Activated naive CD4-positive, alpha-beta T cell treated with anti-CD3 and anti-CD28 coated beads, Interleukin-2, amount 50 U/mL, for 16 hours (primary cell): ENCODE measurements at regions not wholly inside any gene's neighbourhood (a gene's known extent, or its start where the extent isn't known, plus 50 kb on each side); places are given as distances from the start of the nearest gene placed in this dataset.
"Not testable (repeated sequence)": the region's sequence is repeated elsewhere in the genome, so short reads cannot be mapped to it uniquely, and the experiment has no call there.

Experiments used
- DNase-seq: peaks from one replicate; pipeline ENCODE4 v3.0.0-alpha.2; 2020

DNA sequence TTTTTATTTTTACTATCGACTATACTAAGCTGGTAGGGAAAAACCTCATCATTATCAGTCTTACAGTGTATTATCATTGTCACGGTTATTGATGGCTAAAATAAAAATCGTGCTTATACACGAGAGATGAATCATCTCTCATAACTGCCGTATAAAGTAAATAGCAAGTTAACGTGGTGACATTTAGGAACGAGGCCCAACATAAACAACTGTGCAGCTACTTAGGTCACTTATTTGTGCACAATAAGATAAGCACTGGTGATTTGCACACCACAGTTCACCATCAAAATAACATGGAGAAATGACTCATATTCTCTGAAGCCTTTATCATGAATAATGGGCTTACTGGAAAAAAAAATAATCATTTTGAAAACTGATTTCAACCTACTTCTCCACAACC lies 482.0 kb upstream of the TENM3 start:
- no peak for DNase-seq

DNA sequence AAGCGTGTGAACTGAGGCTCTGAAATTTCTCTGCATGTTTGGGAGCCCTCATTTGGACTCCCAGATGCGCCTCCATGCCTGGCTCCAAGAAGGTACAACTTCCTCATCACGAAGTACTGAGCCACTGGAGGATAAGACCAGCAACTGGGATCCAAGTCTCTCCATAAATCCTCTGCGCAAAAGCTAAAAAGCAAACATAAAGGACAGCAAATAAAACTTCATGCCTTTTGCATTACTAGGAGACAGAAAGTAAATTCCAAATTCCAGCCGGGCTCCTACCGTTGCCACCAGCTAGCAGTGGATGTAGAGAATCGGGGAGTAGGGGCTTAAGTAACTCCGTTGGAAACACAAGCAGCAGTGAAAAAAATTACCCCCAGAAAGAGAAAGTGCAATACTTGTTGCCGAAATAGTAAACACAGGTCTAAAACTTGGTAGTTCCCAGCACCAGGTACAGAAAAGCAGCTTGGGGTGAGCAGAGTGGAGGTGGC lies 477.1 kb upstream of the TENM3 start:
- no peak for DNase-seq

DNA sequence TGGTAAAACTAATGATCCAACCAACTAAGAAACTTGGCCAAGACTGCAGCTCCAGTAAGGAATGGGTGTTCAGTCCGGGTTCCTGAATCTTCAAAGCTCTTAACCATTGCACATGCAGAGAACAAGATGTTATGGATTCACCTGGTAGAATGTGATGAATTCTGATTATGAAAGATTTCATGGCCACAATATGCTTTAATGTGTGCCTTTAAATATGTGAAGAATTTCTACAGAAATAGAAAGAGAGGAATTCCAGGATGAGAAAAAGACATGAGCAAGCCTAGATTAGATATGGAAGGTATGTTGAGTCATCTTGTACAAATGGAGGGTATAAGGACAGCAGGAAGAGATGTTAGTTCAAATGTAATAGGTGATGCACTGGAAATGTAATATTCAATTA lies 472.2 kb upstream of the TENM3 start:
- DNase-seq = no peak

DNA sequence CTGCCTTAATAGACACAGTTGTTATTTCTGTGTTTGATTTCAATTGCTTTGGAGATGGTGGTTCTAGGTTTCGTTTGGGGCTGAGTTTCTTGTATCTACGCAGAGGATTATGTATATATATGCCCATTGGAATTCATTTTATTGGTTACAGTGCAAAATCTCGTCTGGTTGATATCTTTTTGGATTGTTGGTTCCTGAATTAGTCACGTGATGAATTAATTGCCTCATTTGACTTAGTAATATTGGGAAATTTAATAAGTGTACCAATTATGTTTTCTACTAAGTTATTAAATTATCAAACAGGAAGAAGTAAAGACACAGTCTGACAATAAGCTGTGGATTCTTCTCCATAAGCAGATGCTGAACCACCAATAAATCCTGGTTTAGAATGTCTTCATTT lies 467.9 kb upstream of the TENM3 start:
- no peak for DNase-seq

DNA sequence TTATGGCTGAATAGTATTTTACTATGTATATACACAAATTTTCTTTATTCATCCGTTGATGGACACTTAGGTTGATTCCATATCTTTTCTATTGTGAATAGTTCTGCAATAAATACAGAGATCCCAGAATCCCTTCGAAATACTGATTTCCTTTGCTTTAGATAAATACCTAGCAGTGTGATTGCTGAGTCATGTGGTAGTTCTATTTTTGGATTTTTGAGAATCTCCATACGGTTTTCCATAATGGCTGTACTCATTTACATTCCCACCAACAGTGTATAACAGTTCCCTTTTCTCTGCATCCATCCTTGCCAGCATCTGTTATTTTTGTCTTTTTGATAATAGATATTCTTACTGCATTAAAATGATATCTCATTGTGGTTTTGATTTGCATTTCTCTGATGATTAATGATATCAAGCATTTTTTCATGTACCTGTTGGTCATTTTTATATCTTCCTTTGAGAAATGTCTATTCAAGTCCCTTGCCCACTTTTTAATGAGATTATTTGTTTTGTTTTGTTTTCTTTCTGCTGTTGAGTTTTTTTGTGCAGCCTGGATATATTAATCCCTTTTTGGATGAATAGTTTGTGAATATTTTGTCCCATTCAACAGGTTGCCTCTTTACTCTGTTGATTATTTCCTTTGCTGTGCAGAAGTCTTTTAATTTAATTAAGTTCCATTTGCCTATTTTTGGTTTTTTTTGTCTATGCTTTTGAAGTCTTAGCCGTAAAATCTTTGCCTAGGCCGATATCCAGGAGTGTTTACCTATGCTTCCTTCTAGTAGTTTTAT lies 466.7 kb upstream of the TENM3 start:
- DNase-seq = no peak

DNA sequence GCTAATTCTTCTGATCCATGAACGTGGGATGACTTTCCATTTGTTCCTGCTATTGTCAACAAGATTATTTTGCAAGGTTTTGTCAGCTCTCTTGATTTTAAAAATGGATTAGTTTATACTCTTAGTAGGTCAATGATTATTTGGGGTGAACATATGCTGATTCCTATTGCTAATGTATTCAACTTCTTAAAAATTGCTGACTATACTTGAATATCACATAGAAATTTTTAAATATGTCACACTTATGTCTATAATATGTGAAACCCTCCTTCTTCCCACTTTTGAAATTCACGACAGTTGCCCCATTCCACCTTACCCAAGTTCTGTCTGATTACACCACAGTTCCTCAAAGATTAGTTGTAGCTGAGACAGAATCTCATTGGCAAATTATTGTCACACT lies 465.7 kb upstream of the TENM3 start:
- no peak for DNase-seq

DNA sequence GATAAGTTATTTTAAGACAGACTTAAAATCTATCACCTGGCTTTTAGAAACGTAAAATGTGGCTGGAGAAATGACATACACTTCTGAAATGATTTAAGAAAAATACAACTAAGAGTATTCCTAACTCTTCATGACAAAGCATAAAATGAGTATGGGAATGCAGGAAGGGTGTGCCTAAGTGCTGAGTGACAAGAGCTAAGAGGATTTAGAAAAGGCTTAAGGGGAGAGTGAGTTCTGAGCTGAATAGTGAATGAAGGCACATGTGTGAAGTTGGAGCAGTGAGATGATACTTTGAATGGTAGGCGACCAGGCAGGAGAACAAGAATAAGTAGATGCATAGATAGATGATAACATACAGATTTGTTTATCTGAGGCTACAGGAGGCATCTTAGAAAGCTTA lies 458.3 kb upstream of the TENM3 start:
- no peak for DNase-seq

DNA sequence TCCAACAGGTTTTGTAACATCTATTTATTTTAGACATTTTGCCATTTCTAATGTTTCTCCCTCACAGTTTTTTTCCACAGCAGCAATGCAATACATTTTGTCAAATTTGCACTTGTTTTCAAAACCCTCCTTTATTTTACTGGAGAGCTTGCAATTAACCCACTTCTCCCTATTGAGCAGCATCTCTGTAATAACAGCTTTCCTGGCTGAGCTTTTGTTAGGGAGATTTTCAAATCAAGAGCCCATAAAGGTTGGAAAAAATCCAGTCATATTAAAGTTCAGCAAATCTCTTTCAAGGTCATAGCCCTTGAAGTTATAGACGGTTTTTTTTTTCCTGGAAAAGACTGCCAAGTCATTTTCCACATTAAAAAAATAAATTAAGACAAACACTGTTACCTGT lies 450.6 kb upstream of the TENM3 start:
- no peak for DNase-seq

DNA sequence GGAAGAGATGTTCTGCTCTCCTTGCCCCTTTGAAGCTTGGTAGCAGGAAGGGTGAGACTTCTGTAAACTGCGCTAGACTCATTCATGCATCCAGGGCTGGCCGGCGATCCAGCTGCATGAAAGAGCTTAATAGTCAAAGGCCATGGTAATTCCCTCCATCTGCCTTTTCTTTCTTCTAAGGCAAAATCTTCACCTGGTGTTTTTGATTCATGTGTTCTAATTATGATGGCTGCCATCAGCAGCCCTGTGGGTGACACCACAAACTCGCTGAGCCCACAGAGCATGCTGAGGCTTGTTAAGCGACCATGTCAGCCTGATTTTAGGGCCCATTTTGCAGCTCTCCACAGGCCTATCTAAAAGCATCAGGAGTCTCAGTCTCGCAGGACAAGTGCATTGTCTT lies 450.1 kb upstream of the TENM3 start:
- no peak for DNase-seq

DNA sequence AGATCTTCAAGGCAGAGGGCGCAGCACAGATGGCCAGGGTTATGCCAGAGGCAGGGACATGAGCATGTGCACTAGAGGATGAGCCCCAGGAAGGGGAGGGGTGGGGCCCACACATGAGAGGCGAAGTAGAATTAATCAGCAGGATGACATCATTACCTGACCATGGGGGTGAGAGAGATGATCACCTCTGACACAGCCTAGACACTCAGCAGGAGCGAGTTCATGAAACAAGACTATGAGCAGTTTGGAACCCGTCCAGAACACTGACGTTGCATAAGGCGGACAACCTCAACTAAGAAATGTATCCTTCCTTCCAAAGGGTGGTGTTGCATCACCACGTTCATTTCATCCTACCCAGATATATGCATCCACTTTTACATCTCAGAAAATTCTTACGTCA lies 446.7 kb upstream of the TENM3 start:
- DNase-seq = no peak

DNA sequence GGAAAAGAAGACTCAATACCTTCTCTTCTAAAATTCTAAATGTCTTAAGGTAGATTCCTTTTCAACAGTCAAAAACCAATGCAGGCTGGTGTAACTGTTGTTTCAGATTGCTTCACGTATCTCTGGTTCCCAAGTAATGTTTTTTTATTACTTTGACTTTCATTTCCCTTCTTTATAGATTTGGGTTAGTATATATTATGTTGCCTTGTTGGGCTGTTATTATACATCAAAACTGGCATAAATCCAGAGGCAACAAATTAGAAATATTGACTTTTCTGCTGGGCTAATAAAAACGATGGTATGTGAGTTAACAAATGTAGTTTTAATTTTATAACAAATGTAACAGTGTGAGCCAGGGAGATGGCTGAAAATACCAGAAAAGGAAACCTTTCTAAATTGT lies 444.7 kb upstream of the TENM3 start:
- no peak for DNase-seq

DNA sequence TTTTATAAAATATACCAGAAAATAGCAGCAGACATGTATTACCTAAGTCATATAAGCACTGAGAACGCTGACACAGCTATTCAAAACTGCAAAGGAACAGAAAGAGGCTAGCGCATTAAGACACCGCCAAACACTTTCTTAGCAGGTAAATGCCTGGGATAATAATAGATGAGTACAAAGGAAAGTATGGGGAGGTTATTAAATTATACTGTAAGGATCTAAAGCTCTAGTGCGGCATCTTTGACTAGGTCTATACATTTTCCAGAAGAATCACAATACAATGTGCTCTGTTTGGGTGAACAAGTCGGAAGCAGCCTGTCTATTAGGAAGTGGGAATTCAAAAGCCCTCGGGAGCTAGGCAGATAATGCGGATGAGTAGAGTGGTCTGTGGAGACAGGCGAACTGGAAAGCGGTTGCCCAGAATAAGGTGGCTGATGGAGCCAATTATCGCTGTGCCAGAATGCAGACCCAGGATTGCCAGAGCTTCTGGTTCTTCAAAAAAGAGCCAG lies 443.6 kb upstream of the TENM3 start:
- DNase-seq = no peak

DNA sequence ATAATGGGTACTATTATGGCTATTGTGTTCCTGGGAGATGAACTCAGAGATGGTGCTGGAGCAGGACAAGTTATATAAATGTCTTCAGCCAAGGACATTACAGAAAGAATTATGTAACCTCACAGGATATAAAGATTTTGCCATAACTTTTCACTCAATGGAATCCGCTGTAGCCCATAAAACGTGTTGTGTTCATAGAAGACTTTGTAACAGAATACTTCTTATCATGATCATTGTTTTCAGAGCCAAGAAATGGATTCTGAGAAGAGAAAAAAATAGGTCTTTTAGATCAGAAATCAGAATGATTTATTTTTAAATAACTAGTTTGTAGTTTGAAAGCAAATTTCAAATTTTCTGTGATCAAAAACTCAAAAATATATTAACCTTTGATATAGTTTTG lies 441.0 kb upstream of the TENM3 start:
- no peak for DNase-seq

DNA sequence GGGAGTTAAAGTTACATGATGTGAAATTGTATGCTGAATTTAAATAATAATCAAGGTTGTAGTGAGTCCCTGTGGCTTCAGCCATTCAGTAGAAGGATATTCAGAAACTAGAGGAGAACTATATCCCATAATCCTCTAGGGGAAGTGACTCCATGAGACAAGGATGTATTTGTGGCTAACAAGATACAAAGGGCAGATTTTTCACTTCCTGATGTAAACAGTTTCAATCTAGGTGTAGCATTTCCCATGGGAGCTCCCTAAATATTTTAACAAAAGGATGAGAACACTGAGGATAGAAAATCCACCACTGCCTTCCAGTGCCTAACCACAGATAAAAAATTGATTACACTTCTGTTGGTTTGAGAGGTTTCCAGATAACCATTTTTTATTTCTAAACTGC lies 435.4 kb upstream of the TENM3 start:
- DNase-seq = no peak

DNA sequence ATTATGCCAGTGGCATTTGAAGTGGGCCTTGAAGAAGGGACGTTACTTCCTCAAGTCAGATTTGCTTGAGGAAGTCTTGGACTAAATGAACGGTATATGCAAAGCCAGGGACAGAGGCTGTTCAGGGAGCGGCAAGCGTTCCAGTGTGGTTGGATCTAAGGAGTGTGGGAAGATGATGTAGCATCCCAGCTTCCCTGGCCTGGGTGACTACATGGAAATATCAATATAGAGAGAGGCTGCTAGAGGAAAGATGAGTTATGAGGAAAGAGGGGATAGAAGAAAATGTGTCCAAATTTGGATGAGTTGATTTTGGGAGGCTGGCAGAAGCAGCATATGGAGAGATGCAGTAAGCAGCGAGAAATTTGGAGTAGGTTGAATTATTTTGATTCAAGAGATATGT lies 432.5 kb upstream of the TENM3 start:
- DNase-seq = no peak

DNA sequence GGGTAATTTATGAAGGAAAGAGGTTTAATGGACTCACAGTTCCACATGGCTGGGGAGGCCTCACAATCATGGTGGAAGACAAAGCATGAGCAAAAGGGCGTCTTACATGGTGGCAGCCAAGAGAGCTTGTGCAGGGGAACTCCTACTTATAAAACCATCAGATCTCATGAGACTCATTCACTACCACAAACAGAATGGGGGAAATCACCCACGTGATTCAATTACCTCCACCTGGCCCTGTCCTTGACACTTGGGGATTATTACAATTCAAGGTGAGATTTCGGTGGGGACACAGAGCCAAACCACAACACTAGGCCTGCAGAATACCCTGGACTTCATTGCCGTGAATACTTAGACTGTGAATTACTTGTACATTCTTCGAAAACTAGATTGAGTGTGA lies 431.7 kb upstream of the TENM3 start:
- DNase-seq = not testable (repeated sequence)

DNA sequence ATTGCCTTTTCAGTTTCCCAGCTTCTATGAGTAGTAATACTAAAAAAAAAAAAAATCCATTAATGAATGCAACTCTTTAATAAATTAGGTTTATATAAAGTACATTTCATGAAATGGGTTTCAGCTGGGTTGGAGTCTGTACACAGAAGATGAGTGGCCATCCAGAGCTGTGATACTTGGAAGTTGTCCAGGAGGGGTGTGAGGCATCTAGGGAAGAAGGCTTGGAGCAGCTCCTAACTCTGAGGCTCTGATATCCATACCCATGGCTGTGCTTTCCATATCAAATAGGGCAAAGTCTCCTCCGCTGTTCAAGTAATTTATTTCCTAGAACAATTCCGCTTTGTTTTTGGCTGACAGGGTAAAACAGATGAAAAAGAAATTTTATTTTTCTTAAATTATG lies 423.3 kb upstream of the TENM3 start:
- DNase-seq = no peak

DNA sequence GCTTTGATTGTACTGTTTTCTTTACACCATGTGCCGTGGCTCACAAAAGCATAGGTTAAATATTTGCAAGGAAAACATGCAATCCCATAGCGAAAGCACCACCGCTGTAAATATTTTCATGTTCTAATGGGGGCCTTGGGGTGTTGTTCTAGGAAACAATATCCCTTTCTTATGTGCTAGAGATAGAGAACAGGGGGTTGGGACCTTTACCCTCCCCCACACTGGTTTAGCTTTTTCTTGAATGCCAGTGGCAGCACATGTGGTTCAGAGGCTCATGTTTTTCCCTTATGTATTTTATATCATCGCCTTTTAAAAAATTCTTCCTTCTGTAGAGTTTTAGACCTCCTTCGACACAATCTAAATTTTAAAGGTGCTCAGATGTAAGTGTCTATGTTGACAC lies 422.6 kb upstream of the TENM3 start:
- DNase-seq = no peak

DNA sequence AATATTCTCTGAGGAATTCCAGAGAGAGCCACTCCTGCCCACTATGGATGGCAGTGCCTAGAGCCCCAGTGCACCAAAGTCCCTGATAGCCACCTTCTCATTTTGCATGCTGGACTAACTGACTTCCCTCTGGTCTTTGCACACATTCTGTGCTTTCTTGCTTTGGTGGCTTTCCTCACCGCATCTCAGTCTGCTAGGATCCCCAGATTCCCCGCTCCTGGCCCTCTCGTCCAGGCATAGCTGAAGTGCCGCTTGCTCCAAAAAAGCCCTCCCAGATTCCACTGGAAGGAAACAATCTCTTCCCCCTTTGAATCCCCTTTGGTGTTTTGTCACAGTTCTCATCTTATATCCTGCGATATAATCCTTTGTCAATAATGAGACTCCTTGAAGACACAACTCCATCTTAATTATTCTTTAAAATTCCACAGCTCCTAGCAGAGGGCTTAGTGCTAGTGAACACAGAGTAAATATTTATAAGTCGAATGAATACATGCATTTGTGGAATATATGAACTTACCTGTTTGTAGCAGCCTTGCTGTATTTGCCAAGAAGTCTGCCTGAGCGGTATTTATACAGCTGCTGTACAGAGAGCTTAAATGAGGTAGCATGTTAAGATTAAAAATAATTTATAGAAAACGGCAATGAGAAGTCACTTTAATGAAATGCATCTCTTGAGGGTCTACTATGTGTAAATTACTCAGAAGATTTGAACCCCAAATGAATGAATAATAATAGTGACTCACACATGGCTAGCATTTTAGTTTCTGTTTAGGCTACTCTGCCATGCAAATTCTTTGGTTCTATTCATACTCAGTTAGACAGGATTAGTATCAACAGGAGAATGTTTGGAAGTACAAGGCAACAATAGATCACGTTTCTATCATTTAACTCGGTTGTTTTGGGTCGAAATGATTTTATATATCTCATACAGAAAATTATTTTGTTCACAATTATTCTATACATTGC lies 421.9 kb upstream of the TENM3 start:
- no peak for DNase-seq

DNA sequence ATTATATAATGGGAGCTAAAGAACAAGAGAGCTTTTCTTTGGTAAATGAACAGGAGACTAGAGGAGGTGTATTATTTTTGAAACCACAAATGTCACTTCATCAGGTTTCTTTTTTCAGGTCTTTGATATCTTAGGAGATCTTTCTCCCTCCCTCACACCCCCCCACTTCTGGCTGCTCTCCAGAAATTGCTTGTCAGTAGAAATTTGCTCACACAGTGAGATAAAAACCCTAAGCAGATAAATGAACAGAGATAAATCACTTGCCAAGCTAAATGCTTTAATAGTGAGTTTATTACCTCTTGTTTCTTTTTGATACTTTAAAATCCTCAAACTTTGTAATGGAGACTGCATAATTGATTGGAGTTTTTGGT lies 421.2 kb upstream of the TENM3 start:
- DNase-seq = no peak

DNA sequence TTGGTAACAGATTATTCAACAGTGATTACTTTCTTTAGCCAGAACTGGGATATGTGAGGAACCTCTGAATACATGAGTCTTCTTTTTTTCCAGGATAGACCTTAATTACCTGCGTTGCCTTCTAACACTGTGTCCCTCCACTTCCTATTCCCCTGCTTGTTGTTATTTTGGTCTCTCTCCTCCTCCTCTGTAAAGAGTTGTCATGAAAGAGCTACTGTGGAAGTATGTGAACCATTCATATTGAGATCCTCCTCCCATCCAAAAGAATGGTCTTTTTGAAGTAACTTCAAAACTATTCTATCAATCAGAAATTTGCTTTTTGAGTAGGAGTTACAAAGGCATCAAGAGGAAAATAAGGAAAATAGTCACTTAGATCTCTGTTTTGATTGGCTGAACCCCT lies 420.0 kb upstream of the TENM3 start:
- no peak for DNase-seq

DNA sequence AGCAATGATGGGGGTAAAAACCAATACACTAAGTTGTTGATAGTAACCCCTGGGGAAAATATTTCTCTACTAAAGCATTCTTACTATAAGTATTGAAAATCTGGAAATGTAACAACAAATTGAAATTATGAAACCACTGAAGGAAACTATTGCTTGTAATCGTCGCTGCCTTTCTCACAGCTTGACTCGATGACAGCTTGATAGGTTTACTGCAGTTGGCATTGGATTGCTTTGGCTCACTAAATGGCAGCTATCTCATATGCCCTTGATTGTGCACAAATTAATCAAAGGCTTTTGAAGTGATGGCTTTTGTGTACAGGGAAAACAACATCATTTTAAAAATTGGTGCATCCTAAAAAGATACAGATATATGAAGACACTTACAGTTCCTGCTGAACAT lies 419.6 kb upstream of the TENM3 start:
- no peak for DNase-seq

DNA sequence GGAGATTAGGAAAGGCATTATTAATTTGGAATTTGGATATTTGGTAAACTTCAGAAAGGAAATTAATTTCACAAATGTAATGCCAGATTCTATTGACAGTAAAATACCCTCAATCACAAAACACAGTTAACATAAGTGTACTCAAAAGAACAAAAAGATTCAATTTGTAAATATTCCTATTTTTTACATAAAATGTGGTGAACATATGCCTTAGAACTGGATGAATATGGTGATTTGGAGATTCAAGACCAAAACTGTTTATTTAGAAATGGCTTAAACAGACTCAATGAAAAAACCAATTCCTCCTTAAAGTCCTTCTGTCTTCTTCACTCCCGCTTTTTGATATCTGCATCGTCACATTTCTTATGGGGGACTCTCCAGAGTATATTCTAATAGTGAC lies 417.6 kb upstream of the TENM3 start:
- no peak for DNase-seq

DNA sequence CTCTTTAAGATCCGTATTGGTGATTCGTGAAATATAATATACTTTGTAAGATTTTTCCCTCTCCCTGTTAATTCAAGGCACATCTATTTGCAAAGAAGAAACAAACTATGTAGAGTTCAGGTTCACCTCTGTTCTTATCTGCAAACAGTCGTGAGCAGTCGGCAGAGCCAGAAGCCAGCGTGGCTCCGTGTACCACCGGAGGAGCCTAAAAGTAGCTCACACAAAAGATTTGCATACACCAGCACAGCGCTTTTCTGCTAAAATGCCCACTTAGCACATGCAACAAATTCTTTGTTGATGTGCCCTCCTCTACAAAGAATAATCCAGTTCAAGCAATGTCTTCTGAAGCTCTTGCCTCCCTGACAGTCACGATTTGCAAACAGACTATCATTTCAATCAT lies 416.0 kb upstream of the TENM3 start:
- no peak for DNase-seq
